Esophagus muscularis mucosa (tissue), 3 donors: ENCODE measurements at regions not wholly inside any gene's neighbourhood (a gene's known extent, or its start where the extent isn't known, plus 50 kb on each side); places are given as distances from the start of the nearest gene placed in this dataset.

Source experiments
- CTCF ChIP-seq, 3 experiments: fragments of 200-600 bp in 2 of 3; fragments of 450-650 bp in 1 of 3; sonication (generic) in 2 of 3; IDR thresholded peaks; one replicate each; pipeline ENCODE4 v1.5.1; 2017 to 2019; ENCODE audit warnings: antibody characterized with exemption in 3 of 3, mild to moderate bottlenecking in 2 of 3, moderate library complexity in 1 of 3
- POLR2AphosphoS5 ChIP-seq, 2 donors: sonication (generic); formaldehyde crosslinking; IDR thresholded peaks; one replicate each; pipeline ENCODE4 v1.6.1; 2017; ENCODE audit warnings: antibody characterized with exemption in 2 of 2

- TF ChIP-seq CTCF (IDR thresholded peaks at IDR 0.05) (no peak), POLR2AphosphoS5 (IDR thresholded peaks at IDR 0.05) (no peak)
These were observed 2381.7 kb downstream of the MAT2B start for GRCh38 chr5:165887147-165887546.
